ENCODE measurements at regions not wholly inside any gene's neighbourhood (a gene's known extent, or its start where the extent isn't known, plus 50 kb on each side); places are given as distances from the start of the nearest gene placed in this dataset.

DNA sequence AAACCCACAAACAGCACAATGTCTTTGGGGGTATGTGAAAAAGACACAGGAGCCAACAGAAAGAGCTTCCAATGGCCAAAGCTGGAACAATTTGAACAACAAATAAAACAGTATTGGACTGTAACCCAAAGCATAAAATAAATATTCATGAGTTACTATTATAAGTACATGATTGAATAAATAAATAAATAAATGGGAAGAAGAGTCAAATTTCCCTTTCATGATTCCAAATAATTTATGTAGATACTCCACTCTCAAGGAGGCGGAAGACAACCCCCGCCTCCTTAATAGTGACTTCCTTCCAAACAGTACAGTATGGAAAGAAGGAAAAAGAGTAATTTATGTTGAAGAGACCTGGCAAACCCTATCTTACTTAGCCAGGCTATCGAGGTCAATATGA lies 124.4 kb upstream of the P2RY1 start:
- no peak for TF ChIP-seq GABPA (tag; conservative IDR thresholded peaks at IDR 0.05; ENCODE audit: low read depth)
- no peak for TF ChIP-seq IFI16 (CRISPR knock-in tag; IDR thresholded peaks at IDR 0.05)
- no peak for TF ChIP-seq NFRKB (IDR thresholded peaks at IDR 0.05; ENCODE audit: low read depth)
- TF ChIP-seq, protein P1, sequence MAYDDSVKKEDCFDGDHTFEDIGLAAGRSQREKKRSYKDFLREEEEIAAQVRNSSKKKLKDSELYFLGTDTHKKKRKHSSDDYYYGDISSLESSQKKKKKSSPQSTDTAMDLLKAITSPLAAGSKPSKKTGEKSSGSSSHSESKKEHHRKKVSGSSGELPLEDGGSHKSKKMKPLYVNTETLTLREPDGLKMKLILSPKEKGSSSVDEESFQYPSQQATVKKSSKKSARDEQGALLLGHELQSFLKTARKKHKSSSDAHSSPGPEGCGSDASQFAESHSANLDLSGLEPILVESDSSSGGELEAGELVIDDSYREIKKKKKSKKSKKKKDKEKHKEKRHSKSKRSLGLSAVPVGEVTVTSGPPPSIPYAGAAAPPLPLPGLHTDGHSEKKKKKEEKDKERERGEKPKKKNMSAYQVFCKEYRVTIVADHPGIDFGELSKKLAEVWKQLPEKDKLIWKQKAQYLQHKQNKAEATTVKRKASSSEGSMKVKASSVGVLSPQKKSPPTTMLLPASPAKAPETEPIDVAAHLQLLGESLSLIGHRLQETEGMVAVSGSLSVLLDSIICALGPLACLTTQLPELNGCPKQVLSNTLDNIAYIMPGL (CRISPR knock-in tag; IDR thresholded peaks at IDR 0.05), result no peak
- no peak for TF ChIP-seq POLR2A (conservative IDR thresholded peaks at IDR 0.05)
- TF ChIP-seq CBFA2T3 (IDR thresholded peaks at IDR 0.05), result no peak
- no peak for TF ChIP-seq SPI1 (IDR thresholded peaks at IDR 0.05; ENCODE audit: borderline replicate concordance, low read depth, low read length)
- TF ChIP-seq TCF7 (IDR thresholded peaks at IDR 0.05; ENCODE audit: borderline replicate concordance), result no peak
- no peak for TF ChIP-seq HDAC6 (IDR thresholded peaks at IDR 0.05; ENCODE audit: low read depth, low read length)

All from K562 (cell line).